OCI-LY3 (cell line): ENCODE measurements at regions not wholly inside any gene's neighbourhood (a gene's known extent, or its start where the extent isn't known, plus 50 kb on each side); places are given as distances from the start of the nearest gene placed in this dataset.

ENCODE experiments used
- H2AFZ ChIP-seq: fragments of 200-600, 300-600 bp; shearing (Covaris generic); 2 replicates; pipeline ENCODE4 v1.6.0; 2014; ENCODE audit warnings: antibody characterized with exemption, low read depth, low read length
- H3K27ac ChIP-seq: fragments of 200-600, 300-600 bp; sonication (generic); 2 replicates; pipeline ENCODE4 v1.5.1; 2014; ENCODE audit warnings: mild to moderate bottlenecking, low read length, moderate library complexity, mixed read lengths
- H3K27me3 ChIP-seq: fragments of 200-600, 300-600 bp; sonication (generic); 2 replicates; pipeline ENCODE4 v1.6.1; 2014; ENCODE audit warnings: low read depth, low read length, mixed read lengths
- H3K36me3 ChIP-seq: fragments of 200-600, 300-600 bp; sonication (generic); replicated peaks from 2 replicates; pipeline ENCODE3; 2014; ENCODE audit warnings: low read depth, low read length, mixed read lengths
- H3K4me1 ChIP-seq: fragments of 300-600, 200-600 bp; sonication (generic); 2 replicates; pipeline ENCODE4 v1.6.1; 2014; ENCODE audit warnings: low read length, mixed read lengths
- H3K4me2 ChIP-seq: fragments of 200-600, 300-600 bp; sonication (generic); 2 replicates; pipeline ENCODE4 v1.6.1; 2014; ENCODE audit warnings: low read length, mixed read lengths
- H3K4me3 ChIP-seq: fragments of 300-600, 200-600 bp; sonication (generic); 2 replicates; pipeline ENCODE4 v1.5.1; 2014; ENCODE audit warnings: antibody characterized with exemption, mild to moderate bottlenecking, low read length, moderate library complexity
- H3K79me2 ChIP-seq: fragments of 300-600, 200-600 bp; shearing (Covaris generic); 2 replicates; pipeline ENCODE4 v1.6.1; 2014; ENCODE audit warnings: mild to moderate bottlenecking, low read length, mixed read lengths
- H3K9ac ChIP-seq: fragments of 300-600, 200-600 bp; shearing (Covaris generic); 2 replicates; pipeline ENCODE4 v1.6.0; 2014; ENCODE audit warnings: mild to moderate bottlenecking, low read length, moderate library complexity
- H3K9me3 ChIP-seq: fragments of 200-600, 300-600 bp; shearing (Covaris generic); 2 replicates; pipeline ENCODE4 v1.6.1; 2014; ENCODE audit warnings: low read length, mixed read lengths; ENCODE audit not compliant: insufficient read depth
- H4K20me1 ChIP-seq: fragments of 200-600, 300-600 bp; sonication (generic); 2 replicates; pipeline ENCODE4 v1.6.1; 2016; ENCODE audit warnings: low read length, mixed read lengths; ENCODE audit not compliant: insufficient read depth
- EZH2phosphoT487 ChIP-seq: fragments of 200-600 bp; shearing (Covaris generic); IDR thresholded peaks from 2 replicates; pipeline ENCODE4 v1.6.1; 2018; ENCODE audit warnings: antibody characterized with exemption, mixed run types, low read depth
- TF ChIP-seq, protein P1 (sequence below): fragments of 200-600, 300-600 bp; sonication (generic); IDR thresholded peaks from 2 replicates; pipeline ENCODE4 v1.5.1; 2014; ENCODE audit warnings: antibody characterized with exemption, low read length, low read depth

DNA sequence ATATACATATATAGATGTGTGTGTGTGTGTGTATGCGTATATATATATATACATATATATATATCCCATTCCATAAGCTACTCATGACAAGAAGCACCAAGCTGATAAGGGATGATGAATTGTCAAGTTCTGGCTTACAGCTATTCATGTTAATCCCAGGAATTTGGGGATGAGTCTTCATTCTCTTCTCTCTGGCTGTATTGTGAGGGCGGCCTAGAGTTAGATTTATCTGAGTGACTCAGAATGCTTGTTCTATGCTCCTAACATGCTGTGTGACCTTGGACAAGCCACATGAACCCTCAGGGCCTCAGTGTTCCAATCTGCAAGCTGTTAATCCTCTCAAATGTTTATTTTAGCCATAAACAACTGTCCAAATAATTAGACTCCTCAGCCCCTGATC lies 749.0 kb downstream of the MED13L start:
- Histone ChIP-seq H2AFZ (no peak overlapping the region), H3K4me3 (no peak overlapping the region), H4K20me1 (no peaks in the 10 kb centered on the region), H3K36me3 (no peaks in the 10 kb centered on the region), H3K4me1 (no peaks in the 10 kb centered on the region), H3K4me2 (no peak overlapping the region), H3K9me3 (no peaks in the 10 kb centered on the region), H3K27ac (no peak overlapping the region), H3K9ac (no peak overlapping the region), H3K79me2 (no peaks in the 10 kb centered on the region), H3K27me3 (no peaks in the 10 kb centered on the region)
- TF ChIP-seq, protein P1, sequence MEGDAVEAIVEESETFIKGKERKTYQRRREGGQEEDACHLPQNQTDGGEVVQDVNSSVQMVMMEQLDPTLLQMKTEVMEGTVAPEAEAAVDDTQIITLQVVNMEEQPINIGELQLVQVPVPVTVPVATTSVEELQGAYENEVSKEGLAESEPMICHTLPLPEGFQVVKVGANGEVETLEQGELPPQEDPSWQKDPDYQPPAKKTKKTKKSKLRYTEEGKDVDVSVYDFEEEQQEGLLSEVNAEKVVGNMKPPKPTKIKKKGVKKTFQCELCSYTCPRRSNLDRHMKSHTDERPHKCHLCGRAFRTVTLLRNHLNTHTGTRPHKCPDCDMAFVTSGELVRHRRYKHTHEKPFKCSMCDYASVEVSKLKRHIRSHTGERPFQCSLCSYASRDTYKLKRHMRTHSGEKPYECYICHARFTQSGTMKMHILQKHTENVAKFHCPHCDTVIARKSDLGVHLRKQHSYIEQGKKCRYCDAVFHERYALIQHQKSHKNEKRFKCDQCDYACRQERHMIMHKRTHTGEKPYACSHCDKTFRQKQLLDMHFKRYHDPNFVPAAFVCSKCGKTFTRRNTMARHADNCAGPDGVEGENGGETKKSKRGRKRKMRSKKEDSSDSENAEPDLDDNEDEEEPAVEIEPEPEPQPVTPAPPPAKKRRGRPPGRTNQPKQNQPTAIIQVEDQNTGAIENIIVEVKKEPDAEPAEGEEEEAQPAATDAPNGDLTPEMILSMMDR, result no peak
- TF ChIP-seq EZH2phosphoT487, result no peak

DNA sequence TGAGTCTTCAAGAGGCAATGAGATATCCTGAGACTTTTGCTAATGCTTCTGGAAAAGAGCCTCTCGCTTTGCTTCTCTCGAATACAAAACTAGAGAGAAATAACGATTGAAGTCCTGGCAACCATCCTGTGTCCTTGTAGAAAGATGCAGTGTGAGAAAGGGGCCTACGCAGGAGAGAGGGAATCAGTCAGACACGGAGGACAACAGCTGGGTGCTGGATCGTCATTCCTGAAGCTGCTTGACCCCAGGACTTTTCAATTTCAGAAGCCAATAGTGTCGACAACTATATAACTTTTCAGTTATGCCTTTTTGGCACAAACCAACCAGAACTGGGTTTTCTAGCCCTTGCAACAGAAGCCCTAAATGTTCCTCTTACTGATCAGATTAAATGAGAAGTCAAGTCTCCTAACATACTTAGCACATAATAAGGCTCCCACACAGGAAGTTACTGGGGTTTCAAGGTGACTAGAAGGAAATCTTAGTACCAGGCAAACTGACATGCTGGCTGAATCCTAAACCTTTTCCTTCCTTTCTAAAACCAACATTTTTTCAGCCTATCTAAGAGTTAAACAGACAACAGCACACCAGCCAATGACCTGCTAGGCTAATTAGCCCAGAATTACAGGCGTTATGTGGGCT lies 755.6 kb downstream of the MED13L start:
- H3K9ac ChIP-seq, result no peak overlapping the region
- H3K79me2 ChIP-seq, result no peaks in the 10 kb centered on the region
- no peak overlapping the region for H3K27ac ChIP-seq
- peaks cover 7% of the 10 kb centered on the region for H3K4me1 ChIP-seq
- H2AFZ ChIP-seq, result no peak overlapping the region
- H4K20me1 ChIP-seq, result no peaks in the 10 kb centered on the region
- no peak overlapping the region for H3K4me3 ChIP-seq
- no peak overlapping the region for H3K4me2 ChIP-seq
- H3K36me3 ChIP-seq, result no peaks in the 10 kb centered on the region
- TF ChIP-seq, protein P1, result no peak
- no peak for TF ChIP-seq EZH2phosphoT487
- 0 out of 2 replicates have a peak, but pooled peaks cover 3% of the 10 kb centered on the region for H3K9me3 ChIP-seq
- H3K27me3 ChIP-seq, result no peaks in the 10 kb centered on the region

DNA sequence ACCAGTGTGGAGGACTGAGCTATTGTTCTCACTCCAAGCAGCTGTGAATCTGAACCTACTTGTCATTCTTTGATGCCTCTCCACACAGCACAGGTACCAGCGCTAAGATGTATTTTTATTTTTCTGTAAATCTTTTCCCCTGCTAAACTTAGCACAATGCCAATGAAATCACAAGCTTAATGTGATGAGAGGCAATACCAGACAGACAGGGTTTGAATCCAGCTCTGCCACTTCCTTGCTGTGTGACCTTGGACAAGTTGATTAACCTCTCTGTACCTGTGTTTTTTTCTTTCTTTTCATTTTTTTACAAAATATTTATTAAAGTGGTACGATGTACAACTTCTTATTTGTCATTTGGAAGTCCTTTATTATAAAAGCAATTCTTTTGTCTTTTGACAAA lies 757.6 kb downstream of the MED13L start:
- H2AFZ ChIP-seq, result no peak overlapping the region
- no peak overlapping the region for H3K27ac ChIP-seq
- TF ChIP-seq, protein P1, result no peak
- TF ChIP-seq EZH2phosphoT487, result no peak
- H3K9me3 ChIP-seq, result 0 out of 2 replicates have a peak, but pooled peaks cover 3% of the 10 kb centered on the region
- H3K4me2 ChIP-seq, result no peak overlapping the region
- no peaks in the 10 kb centered on the region for H3K36me3 ChIP-seq
- no peak overlapping the region for H3K9ac ChIP-seq
- H3K4me1 ChIP-seq, result peaks cover 7% of the 10 kb centered on the region
- no peak overlapping the region for H3K4me3 ChIP-seq
- no peaks in the 10 kb centered on the region for H3K79me2 ChIP-seq
- H3K27me3 ChIP-seq, result no peaks in the 10 kb centered on the region
- no peaks in the 10 kb centered on the region for H4K20me1 ChIP-seq

DNA sequence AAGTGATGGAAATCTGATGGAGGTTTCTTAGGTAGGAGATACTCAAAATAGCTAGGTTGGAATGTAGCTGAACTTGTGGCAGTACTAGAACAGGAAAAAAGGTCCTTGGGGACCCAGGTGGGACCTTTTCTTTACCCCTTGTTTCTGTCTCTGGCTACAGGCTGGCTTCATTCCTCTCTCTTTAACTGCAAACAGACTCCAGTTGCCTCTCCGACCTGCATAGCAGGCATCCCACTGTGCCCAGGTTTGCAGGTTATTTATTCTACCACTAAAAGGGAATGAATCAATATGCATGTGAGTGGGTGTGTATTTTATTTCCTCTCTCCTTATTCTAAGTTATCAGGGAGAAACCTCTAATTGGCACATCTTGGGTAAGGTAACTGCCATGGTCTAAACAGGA lies 758.1 kb downstream of the MED13L start:
- Histone ChIP-seq H3K27ac (no peak overlapping the region), H3K4me1 (peaks cover 7% of the 10 kb centered on the region), H2AFZ (no peak overlapping the region), H3K79me2 (no peaks in the 10 kb centered on the region), H4K20me1 (no peaks in the 10 kb centered on the region), H3K9me3 (0 out of 2 replicates have a peak, but pooled peaks cover 3% of the 10 kb centered on the region), H3K36me3 (no peaks in the 10 kb centered on the region), H3K9ac (no peak overlapping the region), H3K4me3 (no peak overlapping the region), H3K4me2 (no peak overlapping the region), H3K27me3 (no peaks in the 10 kb centered on the region)
- TF ChIP-seq EZH2phosphoT487, result no peak
- TF ChIP-seq, protein P1, result no peak
